Thoracic aorta (tissue), 2 donors: ENCODE measurements at regions not wholly inside any gene's neighbourhood (a gene's known extent, or its start where the extent isn't known, plus 50 kb on each side); places are given as distances from the start of the nearest gene placed in this dataset.

Experiments used
- ATAC-seq: fragments of 150-250 bp; one replicate; pipeline ENCODE4 v1.8.0; 2017; ENCODE audit warnings: low read depth; ENCODE audit not compliant: insufficient number of reproducible peaks, low FRiP score
- DNase-seq: peaks from one replicate; pipeline ENCODE4 v3.0.0-alpha.2; 2020; ENCODE audit warnings: low spot score
- H3K27ac ChIP-seq, 2 donors: fragments of 200-600 bp; sonication (generic); 1 replicate in 1 of 2; 2 replicates in 1 of 2; pipeline ENCODE4 v1.5.1; 2016; ENCODE audit warnings: mild to moderate bottlenecking in 2 of 2, moderate library complexity in 2 of 2
- H3K27me3 ChIP-seq: fragments of 200-600 bp; sonication (generic); replicated peaks from 2 replicates; pipeline ENCODE4 v1.6.0; 2016; ENCODE audit warnings: mild to moderate bottlenecking; ENCODE audit not compliant: insufficient read depth
- H3K36me3 ChIP-seq: fragments of 200-600 bp; sonication (generic); one replicate; pipeline ENCODE4 v1.5.1; 2016
- H3K4me1 ChIP-seq, 2 donors: fragments of 200-600 bp; sonication (generic); 1 replicate in 1 of 2; 2 replicates in 1 of 2; pipeline versions ENCODE4 v1.5.1 to v1.6.0; 2016; ENCODE audit warnings: low read depth in 2 of 2, mild to moderate bottlenecking in 1 of 2; ENCODE audit not compliant: control insufficient read depth in 1 of 2
- H3K4me3 ChIP-seq: fragments of 200-600 bp; sonication (generic); 2 replicates; pipeline ENCODE4 v1.5.1; 2016; ENCODE audit warnings: mild to moderate bottlenecking
- H3K9me3 ChIP-seq: fragments of 200-600 bp; sonication (generic); 2 replicates; pipeline ENCODE4 v1.5.1; 2016
- TF ChIP-seq, protein P1 (sequence below): fragments of 200-600 bp; sonication (generic); IDR thresholded peaks from one replicate; pipeline ENCODE4 v1.5.1; 2019; ENCODE audit warnings: antibody characterized with exemption

DNA sequence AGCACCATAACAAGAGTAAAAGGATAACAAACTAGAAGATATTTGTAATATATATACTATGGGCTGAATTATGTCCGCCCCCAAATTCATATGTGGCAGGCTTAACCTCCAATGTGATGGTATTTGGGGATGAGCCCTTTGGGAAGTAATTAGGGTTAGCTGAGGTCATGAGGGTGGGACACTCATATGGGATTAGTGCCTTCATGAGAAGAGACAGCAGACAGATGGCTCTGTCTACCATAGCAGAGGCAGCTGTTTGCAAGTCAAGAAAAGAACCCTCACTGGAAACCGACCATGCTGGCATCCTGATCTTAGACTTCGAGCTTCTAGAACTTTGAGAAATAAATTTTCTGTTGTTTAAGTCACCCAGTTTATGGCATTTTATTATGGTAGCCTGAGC lies 303.6 kb downstream of the LMO4 start:
- ATAC-seq (no peak), DNase-seq (no peak)
- no peaks in the 10 kb centered on the region for H3K27me3 ChIP-seq
- no peaks in the 10 kb centered on the region for H3K36me3 ChIP-seq
- H3K4me1 ChIP-seq = no peaks in the 10 kb centered on the region
- no peaks in the 10 kb centered on the region for H3K9me3 ChIP-seq
- no peak overlapping the region for H3K4me3 ChIP-seq
- TF ChIP-seq, protein P1, sequence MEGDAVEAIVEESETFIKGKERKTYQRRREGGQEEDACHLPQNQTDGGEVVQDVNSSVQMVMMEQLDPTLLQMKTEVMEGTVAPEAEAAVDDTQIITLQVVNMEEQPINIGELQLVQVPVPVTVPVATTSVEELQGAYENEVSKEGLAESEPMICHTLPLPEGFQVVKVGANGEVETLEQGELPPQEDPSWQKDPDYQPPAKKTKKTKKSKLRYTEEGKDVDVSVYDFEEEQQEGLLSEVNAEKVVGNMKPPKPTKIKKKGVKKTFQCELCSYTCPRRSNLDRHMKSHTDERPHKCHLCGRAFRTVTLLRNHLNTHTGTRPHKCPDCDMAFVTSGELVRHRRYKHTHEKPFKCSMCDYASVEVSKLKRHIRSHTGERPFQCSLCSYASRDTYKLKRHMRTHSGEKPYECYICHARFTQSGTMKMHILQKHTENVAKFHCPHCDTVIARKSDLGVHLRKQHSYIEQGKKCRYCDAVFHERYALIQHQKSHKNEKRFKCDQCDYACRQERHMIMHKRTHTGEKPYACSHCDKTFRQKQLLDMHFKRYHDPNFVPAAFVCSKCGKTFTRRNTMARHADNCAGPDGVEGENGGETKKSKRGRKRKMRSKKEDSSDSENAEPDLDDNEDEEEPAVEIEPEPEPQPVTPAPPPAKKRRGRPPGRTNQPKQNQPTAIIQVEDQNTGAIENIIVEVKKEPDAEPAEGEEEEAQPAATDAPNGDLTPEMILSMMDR = no peak
- H3K27ac ChIP-seq = no peak overlapping the region

DNA sequence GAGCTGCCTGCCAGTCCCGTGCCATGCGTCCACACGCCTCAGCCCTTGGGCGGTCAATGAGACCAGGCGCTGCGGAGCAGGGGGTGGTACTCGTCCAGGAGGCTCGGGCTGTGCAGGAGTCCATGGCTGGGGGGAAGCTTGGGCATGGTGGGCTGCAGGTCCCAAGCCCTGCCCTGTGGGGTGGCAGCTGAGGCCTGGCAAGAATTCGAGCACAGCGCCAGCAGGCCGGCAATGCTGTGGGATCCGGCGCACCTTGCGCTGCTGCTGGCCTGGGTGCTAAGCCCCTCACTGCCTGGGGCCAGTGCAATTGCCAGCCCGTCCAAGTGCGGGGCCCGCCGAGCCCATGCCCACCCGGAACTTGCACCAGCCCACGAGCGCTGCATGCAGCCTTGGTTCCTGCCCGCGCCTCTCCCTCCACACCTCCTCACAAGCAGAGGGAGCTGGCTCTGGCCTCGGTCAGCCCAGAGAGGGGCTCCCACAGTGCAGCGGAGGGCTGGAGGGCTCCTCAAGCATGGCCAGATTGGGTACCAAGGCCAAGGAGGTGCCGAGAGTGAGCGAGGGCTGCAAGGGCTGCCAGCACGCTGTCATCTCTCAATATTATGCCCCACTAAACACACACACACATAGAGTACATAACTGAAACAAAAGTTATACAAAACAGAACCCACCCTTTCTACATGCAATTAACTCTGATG lies 307.7 kb downstream of the LMO4 start:
- Histone ChIP-seq H3K27ac (no peak overlapping the region), H3K27me3 (no peaks in the 10 kb centered on the region), H3K4me3 (no peak overlapping the region), H3K4me1 (no peaks in the 10 kb centered on the region), H3K36me3 (no peaks in the 10 kb centered on the region), H3K9me3 (no peaks in the 10 kb centered on the region)
- TF ChIP-seq, protein P1 = no peak
- ATAC-seq (no peak), DNase-seq (no peak)

DNA sequence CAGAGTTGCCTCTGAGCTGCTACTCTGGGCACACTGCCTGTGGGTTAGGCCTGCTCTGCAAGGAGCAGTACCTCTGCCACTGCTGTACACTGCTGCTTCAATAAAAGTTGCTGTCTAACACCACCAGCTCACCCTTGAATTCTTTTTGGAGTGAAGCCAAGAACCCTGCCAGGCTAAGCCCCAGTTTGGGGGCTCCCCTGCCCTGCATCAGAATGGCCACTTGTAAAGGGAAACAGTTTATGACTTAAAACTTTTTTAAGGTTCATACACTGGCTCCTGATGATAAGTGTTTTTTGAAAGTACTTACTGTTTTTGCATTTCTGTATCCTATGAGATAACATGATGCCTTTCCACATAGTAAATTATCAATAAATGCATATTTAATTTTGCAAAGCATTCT lies 310.0 kb downstream of the LMO4 start:
- no peaks in the 10 kb centered on the region for H3K36me3 ChIP-seq
- H3K4me3 ChIP-seq = no peak overlapping the region
- DNase-seq (no peak), ATAC-seq (no peak)
- TF ChIP-seq, protein P1 = no peak
- H3K4me1 ChIP-seq = peaks cover under 1 to 12% of the 10 kb centered on the region in 2 donors
- no peak overlapping the region for H3K27ac ChIP-seq
- no peaks in the 10 kb centered on the region for H3K9me3 ChIP-seq
- no peaks in the 10 kb centered on the region for H3K27me3 ChIP-seq

DNA sequence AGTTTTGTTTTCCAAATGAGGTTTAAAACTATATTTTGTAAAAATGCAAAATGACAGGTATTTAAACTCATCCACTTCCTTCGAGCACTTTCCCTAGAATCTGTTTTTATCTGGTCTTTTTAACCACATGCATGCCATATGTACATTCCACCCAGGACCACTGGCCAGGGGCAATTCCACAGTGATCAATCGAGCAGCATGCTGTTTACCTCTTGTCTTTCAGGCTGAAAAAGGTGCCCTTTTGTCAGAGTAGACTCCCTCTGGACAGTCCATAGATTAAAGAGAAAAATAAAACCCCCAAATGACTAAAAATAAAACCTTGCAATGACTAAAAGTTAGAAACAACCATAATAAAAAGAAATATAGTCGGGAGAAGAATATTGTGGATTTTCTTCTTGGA lies 313.3 kb downstream of the LMO4 start:
- H3K9me3 ChIP-seq = no peaks in the 10 kb centered on the region
- H3K27me3 ChIP-seq = no peaks in the 10 kb centered on the region

DNA sequence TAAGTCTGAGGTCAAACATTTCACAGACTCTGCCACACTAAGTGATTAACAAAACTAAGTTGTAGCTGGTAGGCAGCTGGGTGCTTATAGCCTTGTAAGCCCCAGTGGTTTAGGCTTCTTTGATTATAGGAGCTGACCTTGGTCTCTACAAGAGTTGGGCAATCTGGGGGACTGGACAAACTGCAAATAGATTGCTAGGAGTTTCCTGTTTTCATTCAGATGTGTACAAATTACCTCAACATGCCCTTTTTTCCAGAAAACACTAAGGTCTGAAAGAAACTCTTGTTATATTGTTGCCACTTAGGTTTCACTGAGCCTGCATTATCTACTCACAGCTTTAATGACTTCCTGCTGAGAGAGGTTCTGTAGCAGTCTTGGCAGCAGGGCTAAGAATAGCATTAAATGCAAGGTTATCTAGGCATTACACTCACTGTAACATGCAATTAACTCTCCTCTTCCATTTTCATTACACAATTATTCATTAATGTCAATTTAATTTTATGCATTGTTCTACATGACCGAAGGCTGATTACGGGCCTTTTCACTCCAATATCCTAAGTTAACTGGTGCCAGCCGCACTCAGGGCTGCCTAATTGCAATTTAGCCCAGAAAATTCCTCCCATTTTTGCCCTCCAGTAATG lies 314.0 kb downstream of the LMO4 start:
- TF ChIP-seq, protein P1 = no peak
- no peak for DNase-seq
- ATAC-seq = no peak

More for the DNA sequence above, 313.3 kb downstream of the LMO4 start:
- ATAC-seq (no peak), DNase-seq (no peak)
- Histone ChIP-seq H3K27ac (no peak overlapping the region), H3K4me1 (peaks cover 6 to 28% of the 10 kb centered on the region in 2 donors), H3K4me3 (no peak overlapping the region), H3K36me3 (no peaks in the 10 kb centered on the region)
- TF ChIP-seq, protein P1 = no peak

More for the DNA sequence above, 314.0 kb downstream of the LMO4 start:
- no peaks in the 10 kb centered on the region for H3K27me3 ChIP-seq
- no peak overlapping the region for H3K27ac ChIP-seq
- H3K4me3 ChIP-seq = no peak overlapping the region
- H3K36me3 ChIP-seq = no peaks in the 10 kb centered on the region
- peaks cover 6 to 28% of the 10 kb centered on the region in 2 donors for H3K4me1 ChIP-seq
- H3K9me3 ChIP-seq = no peaks in the 10 kb centered on the region
